GM12878 (cell line): ENCODE measurements at regions not wholly inside any gene's neighbourhood (a gene's known extent, or its start where the extent isn't known, plus 50 kb on each side); places are given as distances from the start of the nearest gene placed in this dataset.

Experiments used
- ATAC-seq: fragments of 200-7000 bp; cut with Tn5 transposase; 3 replicates; pipeline ENCODE4 v1.9.1; 2020; ENCODE audit warnings: mild to moderate bottlenecking, moderate library complexity
- BruUV-seq: library from RNA; stranded (reverse); fragments of 400-500 nt; replicated peaks from 2 replicates; lab custom pipeline; 2021; lab: Mats Ljungman, UMichigan
- CTCF ChIA-PET: fragments of 300-600 bp; sonication (Branson Sonifier 250); formaldehyde crosslinking; extraction: SDS; loops from one replicate; lab custom pipeline; 2021; ENCODE audit warnings: inconsistent platforms; lab: Yijun Ruan, JAX
- POLR2A ChIA-PET: fragments of 350-600 bp; formaldehyde crosslinking; extraction: SDS; loops from one replicate; lab custom pipeline; 2021; ENCODE audit warnings: inconsistent platforms; lab: Charles Lee
- RAD21 ChIA-PET: fragments of 300-600 bp; sonication (Branson Sonifier 250); formaldehyde crosslinking; loops from one replicate; lab custom pipeline; 2023; ENCODE audit warnings: antibody characterized with exemption; ENCODE audit not compliant: unreplicated experiment; lab: Charles Lee
- SMC1A ChIA-PET: fragments of 300-600 bp; sonication (Branson Sonifier 250); formaldehyde crosslinking; loops from one replicate; lab custom pipeline; 2023; ENCODE audit not compliant: unreplicated experiment, uncharacterized antibody; lab: Charles Lee
- DNase-seq: peaks from one replicate; pipeline ENCODE4 v3.0.0-alpha.2; 2011; ENCODE audit warnings: low read depth, low spot score
- FAIRE-seq: peaks from 3 replicates; lab custom pipeline; 2011; peaks lifted over from hg19 to GRCh38; lab: Jason Lieb, UNC
- H2AFZ ChIP-seq: 2 replicates; pipeline ENCODE4 v1.6.0; 2011; ENCODE audit warnings: low read depth, low read length, control low read depth; ENCODE audit not compliant: control insufficient read depth
- H3K27ac ChIP-seq: 2 replicates; pipeline ENCODE4 v1.5.1; 2011; ENCODE audit warnings: control low read depth; ENCODE audit not compliant: control insufficient read depth, insufficient read depth
- H3K27me3 ChIP-seq, 2 experiments: replicated peaks in 1 of 2; 2 replicates each; pipeline versions ENCODE4 v1.6.0 to v1.6.1; 2011; ENCODE audit warnings: low read length in 1 of 2; ENCODE audit not compliant: control insufficient read depth in 2 of 2, insufficient read depth in 2 of 2
- H3K36me3 ChIP-seq, 2 experiments: 2 replicates each; pipeline ENCODE4 v1.5.1; 2011; ENCODE audit warnings: low read length in 1 of 2; ENCODE audit not compliant: control insufficient read depth in 2 of 2, insufficient read depth in 2 of 2
- H3K4me1 ChIP-seq: 2 replicates; pipeline ENCODE4 v1.6.1; 2011; ENCODE audit warnings: mild to moderate bottlenecking, low read length, moderate library complexity, mixed read lengths; ENCODE audit not compliant: control insufficient read depth, insufficient read depth
- H3K4me2 ChIP-seq: 2 replicates; pipeline ENCODE4 v1.6.0; 2011; ENCODE audit warnings: control low read depth; ENCODE audit not compliant: control insufficient read depth, insufficient read depth
- H3K4me3 ChIP-seq: fragments of 200-600 bp; sonication (generic); 2 replicates; pipeline ENCODE4 v1.5.1; 2016
- H3K79me2 ChIP-seq: 2 replicates; pipeline ENCODE4 v1.6.0; 2011; ENCODE audit warnings: low read length; ENCODE audit not compliant: control insufficient read depth, insufficient read depth
- H3K9ac ChIP-seq: 2 replicates; pipeline ENCODE4 v1.8.0; 2011; ENCODE audit warnings: low read length, control low read depth, mixed read lengths; ENCODE audit not compliant: control insufficient read depth, insufficient read depth
- H3K9me3 ChIP-seq: replicated peaks from 3 replicates; pipeline ENCODE4 v1.5.1; 2011; ENCODE audit warnings: mild to moderate bottlenecking, low read length; ENCODE audit not compliant: control insufficient read depth, insufficient read depth
- H4K20me1 ChIP-seq: 2 replicates; pipeline ENCODE4 v1.6.0; 2011; ENCODE audit not compliant: control insufficient read depth, insufficient read depth
- EP300 ChIP-seq, 2 experiments: fragments of 150-350 bp in 1 of 2; IDR thresholded peaks; 2 replicates each; pipeline ENCODE4 v1.6.1; 2011 to 2012; ENCODE audit warnings: low read depth in 2 of 2, low read length in 2 of 2, borderline replicate concordance in 1 of 2, improper control_type of control experiment in 1 of 2, inconsistent platforms in 1 of 2; ENCODE audit not compliant: control insufficient read depth in 1 of 2
- ETV6 ChIP-seq, 2 experiments: fragments of 450-650 bp in 1 of 2; IDR thresholded peaks in 1 of 2; conservative IDR thresholded peaks in 1 of 2; 2 replicates each; pipeline ENCODE4 v1.6.1; 2014; ENCODE audit warnings: antibody characterized with exemption in 1 of 2, borderline replicate concordance in 1 of 2, low read depth in 1 of 2, mild to moderate bottlenecking in 1 of 2, moderate library complexity in 1 of 2
- GATAD2B ChIP-seq: fragments of 450-650 bp; conservative IDR thresholded peaks from 2 replicates; pipeline ENCODE4 v1.6.1; 2017; ENCODE audit warnings: low read depth, mild to moderate bottlenecking, moderate library complexity
- MTA2 ChIP-seq: fragments of 450-650 bp; IDR thresholded peaks from 2 replicates; pipeline ENCODE4 v1.6.1; 2016; ENCODE audit warnings: low read depth, mild to moderate bottlenecking, moderate library complexity
- POLR2A ChIP-seq: IDR thresholded peaks from 2 replicates; pipeline ENCODE4 v1.6.1; 2011; ENCODE audit warnings: low read depth, mild to moderate bottlenecking, low read length
- RUNX3 ChIP-seq: IDR thresholded peaks from 2 replicates; pipeline ENCODE4 v1.6.1; 2012; ENCODE audit warnings: low read length, inconsistent platforms
- WRNIP1 ChIP-seq: IDR thresholded peaks from 2 replicates; pipeline ENCODE4 v1.6.1; 2011; ENCODE audit warnings: low read depth, low read length, improper control_type of control experiment, borderline replicate concordance
- WGBS: methylation state at CpG from one replicate; pipeline ENCODE4 v1.1.6; 2016; ENCODE audit warnings: low lambda C conversion rate; ENCODE audit not compliant: insufficient replicate concordance, insufficient coverage; ENCODE audit errors: missing lambda C conversion rate; 5-methylcytosine and 5-hydroxymethylcytosine counted together
- in situ Hi-C: fragments of 300-500 bp; cut with MboI; formaldehyde crosslinking; loops from 9 replicates; pipeline ENCODE4 v1.14.3; 2018; ENCODE audit warnings: mixed read lengths
- intact Hi-C: fragments of 100-400 bp; cut with micrococcal nuclease; formaldehyde crosslinking; loops from one replicate; pipeline ENCODE4 v1.14.2; 2022; ENCODE audit not compliant: unreplicated experiment
- TF ChIP-seq, protein P1 (sequence below): fragments of 450-650 bp; conservative IDR thresholded peaks from 2 replicates; pipeline ENCODE4 v1.6.1; 2017; ENCODE audit warnings: mild to moderate bottlenecking, moderate library complexity
- TF ChIP-seq, protein P2 (sequence below): IDR thresholded peaks from 2 replicates; pipeline ENCODE4 v1.6.1; 2011; ENCODE audit warnings: mild to moderate bottlenecking, low read depth, low read length, moderate library complexity; ENCODE audit not compliant: insufficient replicate concordance
- TF ChIP-seq, protein P3 (sequence below): IDR thresholded peaks from 2 replicates; pipeline ENCODE4 v1.6.1; 2012; ENCODE audit warnings: improper control_type of control experiment, low read depth, low read length; ENCODE audit not compliant: insufficient replicate concordance

DNA sequence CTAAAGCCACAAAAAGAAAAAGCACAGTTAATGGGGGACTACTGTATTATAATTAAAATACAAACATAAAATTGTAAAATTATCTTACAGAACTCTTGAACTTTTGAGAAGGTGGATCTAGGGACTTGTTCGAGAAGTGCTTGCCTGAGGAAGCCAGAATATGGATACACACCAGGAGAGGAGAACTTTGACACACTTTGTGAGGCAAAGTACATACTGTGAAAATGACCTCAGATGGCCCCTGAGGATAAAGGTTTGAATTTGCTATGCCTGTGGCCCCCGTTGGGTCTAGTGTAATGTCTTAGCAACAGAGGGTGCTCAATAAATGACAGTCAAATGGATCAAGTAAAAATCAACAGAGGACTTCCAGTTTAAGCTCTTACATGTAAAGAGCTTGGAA, 148.2 kb upstream of the CYP1B1 start (continued):
- TF ChIP-seq MTA2 (no peak), ETV6 (conservative IDR thresholded peaks at IDR 0.05 in 1 of 2, IDR thresholded peaks at IDR 0.05 in 1 of 2; ENCODE audit: borderline replicate concordance in 1 of 2, low read depth in 1 of 2) (no peak)
- TF ChIP-seq, protein P1, sequence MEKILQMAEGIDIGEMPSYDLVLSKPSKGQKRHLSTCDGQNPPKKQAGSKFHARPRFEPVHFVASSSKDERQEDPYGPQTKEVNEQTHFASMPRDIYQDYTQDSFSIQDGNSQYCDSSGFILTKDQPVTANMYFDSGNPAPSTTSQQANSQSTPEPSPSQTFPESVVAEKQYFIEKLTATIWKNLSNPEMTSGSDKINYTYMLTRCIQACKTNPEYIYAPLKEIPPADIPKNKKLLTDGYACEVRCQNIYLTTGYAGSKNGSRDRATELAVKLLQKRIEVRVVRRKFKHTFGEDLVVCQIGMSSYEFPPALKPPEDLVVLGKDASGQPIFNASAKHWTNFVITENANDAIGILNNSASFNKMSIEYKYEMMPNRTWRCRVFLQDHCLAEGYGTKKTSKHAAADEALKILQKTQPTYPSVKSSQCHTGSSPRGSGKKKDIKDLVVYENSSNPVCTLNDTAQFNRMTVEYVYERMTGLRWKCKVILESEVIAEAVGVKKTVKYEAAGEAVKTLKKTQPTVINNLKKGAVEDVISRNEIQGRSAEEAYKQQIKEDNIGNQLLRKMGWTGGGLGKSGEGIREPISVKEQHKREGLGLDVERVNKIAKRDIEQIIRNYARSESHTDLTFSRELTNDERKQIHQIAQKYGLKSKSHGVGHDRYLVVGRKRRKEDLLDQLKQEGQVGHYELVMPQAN, result no peak

GRCh38 chr2:38223256-38223655, 147.3 kb upstream of the CYP1B1 start:
- Histone ChIP-seq H3K27me3 (no peaks in the 10 kb centered on the region), H3K4me2 (no peak overlapping the region), H3K4me3 (no peak overlapping the region), H3K9ac (no peak overlapping the region), H2AFZ (no peak overlapping the region), H3K27ac (no peak overlapping the region), H4K20me1 (no peaks in the 10 kb centered on the region), H3K4me1 (no peaks in the 10 kb centered on the region), H3K36me3 (no peaks in the 10 kb centered on the region), H3K79me2 (no peaks in the 10 kb centered on the region), H3K9me3 (no peaks in the 10 kb centered on the region; the same call in 1 of the 3 replicates)
- ChIA-PET CTCF (no interaction called here), SMC1A (no interaction called here), RAD21 (no interaction called here), POLR2A (no interaction called here)
- no peak for FAIRE-seq
- no peak for DNase-seq
- no TSS peak for BruUV-seq
- intact Hi-C loops (no loop called here), in situ Hi-C loops (no loop called here)
- no peak for ATAC-seq
- 24% methylated on average over 4 of the region's 4 CpGs for WGBS
- TF ChIP-seq GATAD2B (no peak), POLR2A (no peak), EP300 (IDR thresholded peaks at IDR 0.05; ENCODE audit: borderline replicate concordance in 1 of 2, control insufficient read depth in 1 of 2, low read depth in 2 of 2, low read length in 2 of 2) (no peak), RUNX3 (no peak), WRNIP1 (no peak)
- TF ChIP-seq, protein P2, sequence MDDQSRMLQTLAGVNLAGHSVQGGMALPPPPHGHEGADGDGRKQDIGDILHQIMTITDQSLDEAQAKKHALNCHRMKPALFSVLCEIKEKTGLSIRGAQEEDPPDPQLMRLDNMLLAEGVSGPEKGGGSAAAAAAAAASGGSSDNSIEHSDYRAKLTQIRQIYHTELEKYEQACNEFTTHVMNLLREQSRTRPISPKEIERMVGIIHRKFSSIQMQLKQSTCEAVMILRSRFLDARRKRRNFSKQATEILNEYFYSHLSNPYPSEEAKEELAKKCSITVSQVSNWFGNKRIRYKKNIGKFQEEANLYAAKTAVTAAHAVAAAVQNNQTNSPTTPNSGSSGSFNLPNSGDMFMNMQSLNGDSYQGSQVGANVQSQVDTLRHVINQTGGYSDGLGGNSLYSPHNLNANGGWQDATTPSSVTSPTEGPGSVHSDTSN, result no peak
- TF ChIP-seq, protein P3, sequence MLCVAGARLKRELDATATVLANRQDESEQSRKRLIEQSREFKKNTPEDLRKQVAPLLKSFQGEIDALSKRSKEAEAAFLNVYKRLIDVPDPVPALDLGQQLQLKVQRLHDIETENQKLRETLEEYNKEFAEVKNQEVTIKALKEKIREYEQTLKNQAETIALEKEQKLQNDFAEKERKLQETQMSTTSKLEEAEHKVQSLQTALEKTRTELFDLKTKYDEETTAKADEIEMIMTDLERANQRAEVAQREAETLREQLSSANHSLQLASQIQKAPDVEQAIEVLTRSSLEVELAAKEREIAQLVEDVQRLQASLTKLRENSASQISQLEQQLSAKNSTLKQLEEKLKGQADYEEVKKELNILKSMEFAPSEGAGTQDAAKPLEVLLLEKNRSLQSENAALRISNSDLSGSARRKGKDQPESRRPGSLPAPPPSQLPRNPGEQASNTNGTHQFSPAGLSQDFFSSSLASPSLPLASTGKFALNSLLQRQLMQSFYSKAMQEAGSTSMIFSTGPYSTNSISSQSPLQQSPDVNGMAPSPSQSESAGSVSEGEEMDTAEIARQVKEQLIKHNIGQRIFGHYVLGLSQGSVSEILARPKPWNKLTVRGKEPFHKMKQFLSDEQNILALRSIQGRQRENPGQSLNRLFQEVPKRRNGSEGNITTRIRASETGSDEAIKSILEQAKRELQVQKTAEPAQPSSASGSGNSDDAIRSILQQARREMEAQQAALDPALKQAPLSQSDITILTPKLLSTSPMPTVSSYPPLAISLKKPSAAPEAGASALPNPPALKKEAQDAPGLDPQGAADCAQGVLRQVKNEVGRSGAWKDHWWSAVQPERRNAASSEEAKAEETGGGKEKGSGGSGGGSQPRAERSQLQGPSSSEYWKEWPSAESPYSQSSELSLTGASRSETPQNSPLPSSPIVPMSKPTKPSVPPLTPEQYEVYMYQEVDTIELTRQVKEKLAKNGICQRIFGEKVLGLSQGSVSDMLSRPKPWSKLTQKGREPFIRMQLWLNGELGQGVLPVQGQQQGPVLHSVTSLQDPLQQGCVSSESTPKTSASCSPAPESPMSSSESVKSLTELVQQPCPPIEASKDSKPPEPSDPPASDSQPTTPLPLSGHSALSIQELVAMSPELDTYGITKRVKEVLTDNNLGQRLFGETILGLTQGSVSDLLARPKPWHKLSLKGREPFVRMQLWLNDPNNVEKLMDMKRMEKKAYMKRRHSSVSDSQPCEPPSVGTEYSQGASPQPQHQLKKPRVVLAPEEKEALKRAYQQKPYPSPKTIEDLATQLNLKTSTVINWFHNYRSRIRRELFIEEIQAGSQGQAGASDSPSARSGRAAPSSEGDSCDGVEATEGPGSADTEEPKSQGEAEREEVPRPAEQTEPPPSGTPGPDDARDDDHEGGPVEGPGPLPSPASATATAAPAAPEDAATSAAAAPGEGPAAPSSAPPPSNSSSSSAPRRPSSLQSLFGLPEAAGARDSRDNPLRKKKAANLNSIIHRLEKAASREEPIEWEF, result no peak
